ENCODE measurements at regions not wholly inside any gene's neighbourhood (a gene's known extent, or its start where the extent isn't known, plus 50 kb on each side); places are given as distances from the start of the nearest gene placed in this dataset.

DNA sequence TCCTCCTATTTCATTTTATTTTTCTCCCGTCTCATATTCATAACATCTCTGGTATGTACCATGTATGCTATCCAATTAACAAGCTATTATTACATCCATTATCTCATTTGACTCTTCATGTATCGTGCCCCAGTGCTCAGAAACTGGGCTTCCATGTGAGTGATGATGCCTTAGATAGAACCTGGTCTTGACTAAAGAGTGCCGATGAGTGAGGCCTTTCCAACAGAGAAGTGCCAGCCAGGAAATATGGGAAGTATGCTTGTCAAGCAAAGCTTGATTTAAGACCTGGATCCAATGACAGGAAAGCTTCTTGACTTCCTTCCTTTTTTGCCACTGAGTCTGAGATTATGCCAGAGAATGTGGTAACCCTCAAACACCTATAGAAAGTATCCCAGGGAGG lies 371.7 kb upstream of the FGF13 start:
- Histone ChIP-seq H3K4me1 (ENCODE audit: control insufficient read depth, insufficient read depth, low read length, poor library complexity, severe bottlenecking) (no peaks in the 10 kb centered on the region), H3K9me3 (ENCODE audit: control insufficient read depth in 2 of 2, low read length in 2 of 2) (no peaks in the 10 kb centered on the region), H3K27ac (ENCODE audit: insufficient read depth, low read length, poor library complexity, severe bottlenecking) (no peak overlapping the region), H3K27me3 (ENCODE audit: control insufficient read depth, insufficient read depth, low read length) (no peaks in the 10 kb centered on the region), H3K36me3 (ENCODE audit: control insufficient read depth, insufficient read depth, low read length) (no peaks in the 10 kb centered on the region), H3K4me3 (ENCODE audit: low read depth, low read length) (no peak overlapping the region)
- Mint-ChIP-seq H3K4me1 (no peaks in the 10 kb centered on the region), H3K27ac (no peak overlapping the region), H3K4me3 (no peak overlapping the region), H3K36me3 (no peaks in the 10 kb centered on the region), H3K27me3 (no peaks in the 10 kb centered on the region), H3K9me3 (no peaks in the 10 kb centered on the region)
- ATAC-seq (ENCODE audit: low read depth in 2 of 2), result no peak
- no peak for DNase-seq

GRCh38 chrX:139081965-139082364 lies 370.4 kb upstream of the FGF13 start:
- Mint-ChIP-seq H3K9me3 (no peaks in the 10 kb centered on the region), H3K27me3 (no peaks in the 10 kb centered on the region), H3K27ac (no peak overlapping the region), H3K4me3 (no peak overlapping the region), H3K4me1 (no peaks in the 10 kb centered on the region), H3K36me3 (no peaks in the 10 kb centered on the region)
- Histone ChIP-seq H3K9me3 (ENCODE audit: control insufficient read depth in 2 of 2, low read length in 2 of 2) (no peaks in the 10 kb centered on the region), H3K4me1 (ENCODE audit: control insufficient read depth, insufficient read depth, low read length, poor library complexity, severe bottlenecking) (no peaks in the 10 kb centered on the region), H3K36me3 (ENCODE audit: control insufficient read depth, insufficient read depth, low read length) (no peaks in the 10 kb centered on the region), H3K27ac (ENCODE audit: insufficient read depth, low read length, poor library complexity, severe bottlenecking) (no peak overlapping the region), H3K4me3 (ENCODE audit: low read depth, low read length) (no peak overlapping the region), H3K27me3 (ENCODE audit: control insufficient read depth, insufficient read depth, low read length) (no peaks in the 10 kb centered on the region)
- ATAC-seq (ENCODE audit: low read depth in 2 of 2) (no peak), DNase-seq (no peak)

DNA sequence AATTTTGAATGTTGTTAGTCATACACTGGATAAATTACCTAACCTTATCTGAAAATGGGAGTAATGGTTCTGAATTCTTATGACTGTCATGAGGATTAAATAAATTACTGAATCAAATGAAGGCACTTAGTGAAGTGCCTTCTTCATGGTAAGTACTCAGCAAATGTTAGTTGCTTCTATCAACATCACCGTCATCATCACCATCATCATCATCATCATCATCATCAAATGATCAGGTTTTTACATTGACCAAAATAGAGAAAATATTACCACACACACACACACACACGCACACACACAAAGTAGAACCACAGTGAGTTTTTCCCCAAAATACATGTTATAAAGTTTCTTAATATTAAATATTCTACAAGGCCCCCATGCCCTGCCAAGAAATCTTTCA lies 368.3 kb upstream of the FGF13 start:
- Histone ChIP-seq H3K27me3 (ENCODE audit: control insufficient read depth, insufficient read depth, low read length) (no peaks in the 10 kb centered on the region), H3K36me3 (ENCODE audit: control insufficient read depth, insufficient read depth, low read length) (no peaks in the 10 kb centered on the region), H3K9me3 (ENCODE audit: control insufficient read depth in 2 of 2, low read length in 2 of 2) (no peaks in the 10 kb centered on the region), H3K4me3 (ENCODE audit: low read depth, low read length) (no peak overlapping the region), H3K27ac (ENCODE audit: insufficient read depth, low read length, poor library complexity, severe bottlenecking) (no peak overlapping the region), H3K4me1 (ENCODE audit: control insufficient read depth, insufficient read depth, low read length, poor library complexity, severe bottlenecking) (no peaks in the 10 kb centered on the region)
- ATAC-seq (ENCODE audit: low read depth in 2 of 2) (no peak), DNase-seq (no peak)
- H3K4me1 Mint-ChIP-seq, result no peaks in the 10 kb centered on the region
- no peaks in the 10 kb centered on the region for H3K36me3 Mint-ChIP-seq
- no peak overlapping the region for H3K27ac Mint-ChIP-seq
- no peak overlapping the region for H3K4me3 Mint-ChIP-seq
- H3K9me3 Mint-ChIP-seq, result peaks cover 0 to under 1% (median 0%) of the 10 kb centered on the region in 7 donors
- no peaks in the 10 kb centered on the region for H3K27me3 Mint-ChIP-seq

DNA sequence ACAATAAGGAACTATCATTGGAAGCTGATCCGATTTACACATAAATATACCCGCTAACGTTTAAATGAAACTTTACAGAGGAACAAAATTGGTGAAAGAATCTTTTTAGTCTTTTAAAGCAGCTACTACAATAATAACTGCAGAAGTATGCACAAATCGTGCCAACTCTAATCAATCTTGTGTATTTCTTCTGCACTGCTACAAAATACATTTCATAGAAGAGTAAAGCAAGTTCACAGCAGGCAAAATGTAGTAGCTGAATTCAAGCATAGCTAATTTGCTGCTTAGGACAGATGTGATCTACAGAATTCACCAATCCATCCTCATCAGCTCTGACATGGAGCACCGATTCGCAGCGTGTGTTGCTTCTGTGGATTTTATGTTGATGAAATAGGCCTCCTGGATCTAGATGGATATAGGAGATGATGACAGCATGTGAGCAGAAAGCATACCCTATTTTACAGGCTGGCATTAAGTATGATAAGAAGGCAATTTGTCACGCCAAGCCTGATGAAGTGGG lies 367.3 kb upstream of the FGF13 start:
- Mint-ChIP-seq H3K4me1 (no peaks in the 10 kb centered on the region), H3K4me3 (no peak overlapping the region), H3K27me3 (no peaks in the 10 kb centered on the region), H3K36me3 (no peaks in the 10 kb centered on the region), H3K9me3 (peaks cover 0 to 3% (median 0%) of the 10 kb centered on the region in 7 donors), H3K27ac (no peak overlapping the region)
- ATAC-seq (ENCODE audit: low read depth in 2 of 2) (no peak), DNase-seq (no peak)
- Histone ChIP-seq H3K27ac (ENCODE audit: insufficient read depth, low read length, poor library complexity, severe bottlenecking) (no peak overlapping the region), H3K4me3 (ENCODE audit: low read depth, low read length) (no peak overlapping the region), H3K36me3 (ENCODE audit: control insufficient read depth, insufficient read depth, low read length) (no peaks in the 10 kb centered on the region), H3K9me3 (ENCODE audit: control insufficient read depth in 2 of 2, low read length in 2 of 2) (no peaks in the 10 kb centered on the region), H3K4me1 (ENCODE audit: control insufficient read depth, insufficient read depth, low read length, poor library complexity, severe bottlenecking) (no peaks in the 10 kb centered on the region), H3K27me3 (ENCODE audit: control insufficient read depth, insufficient read depth, low read length) (no peaks in the 10 kb centered on the region)

- Mint-ChIP-seq H3K36me3 (no peaks in the 10 kb centered on the region), H3K4me1 (no peaks in the 10 kb centered on the region), H3K27ac (no peak overlapping the region), H3K4me3 (no peak overlapping the region), H3K9me3 (peaks cover 0 to 3% (median 0%) of the 10 kb centered on the region in 7 donors), H3K27me3 (no peaks in the 10 kb centered on the region)
- no peaks in the 10 kb centered on the region for H3K27me3 ChIP-seq (ENCODE audit: control insufficient read depth, insufficient read depth, low read length)
- H3K36me3 ChIP-seq (ENCODE audit: control insufficient read depth, insufficient read depth, low read length), result no peaks in the 10 kb centered on the region
- ATAC-seq (ENCODE audit: low read depth in 2 of 2) (no peak), DNase-seq (no peak)
- no peaks in the 10 kb centered on the region for H3K4me1 ChIP-seq (ENCODE audit: control insufficient read depth, insufficient read depth, low read length, poor library complexity, severe bottlenecking)
- H3K27ac ChIP-seq (ENCODE audit: insufficient read depth, low read length, poor library complexity, severe bottlenecking), result no peak overlapping the region
- no peaks in the 10 kb centered on the region for H3K9me3 ChIP-seq (ENCODE audit: control insufficient read depth in 2 of 2, low read length in 2 of 2)
- H3K4me3 ChIP-seq (ENCODE audit: low read depth, low read length), result no peak overlapping the region
These were observed 366.8 kb upstream of the FGF13 start for GRCh38 chrX:139078342-139078741.

DNA sequence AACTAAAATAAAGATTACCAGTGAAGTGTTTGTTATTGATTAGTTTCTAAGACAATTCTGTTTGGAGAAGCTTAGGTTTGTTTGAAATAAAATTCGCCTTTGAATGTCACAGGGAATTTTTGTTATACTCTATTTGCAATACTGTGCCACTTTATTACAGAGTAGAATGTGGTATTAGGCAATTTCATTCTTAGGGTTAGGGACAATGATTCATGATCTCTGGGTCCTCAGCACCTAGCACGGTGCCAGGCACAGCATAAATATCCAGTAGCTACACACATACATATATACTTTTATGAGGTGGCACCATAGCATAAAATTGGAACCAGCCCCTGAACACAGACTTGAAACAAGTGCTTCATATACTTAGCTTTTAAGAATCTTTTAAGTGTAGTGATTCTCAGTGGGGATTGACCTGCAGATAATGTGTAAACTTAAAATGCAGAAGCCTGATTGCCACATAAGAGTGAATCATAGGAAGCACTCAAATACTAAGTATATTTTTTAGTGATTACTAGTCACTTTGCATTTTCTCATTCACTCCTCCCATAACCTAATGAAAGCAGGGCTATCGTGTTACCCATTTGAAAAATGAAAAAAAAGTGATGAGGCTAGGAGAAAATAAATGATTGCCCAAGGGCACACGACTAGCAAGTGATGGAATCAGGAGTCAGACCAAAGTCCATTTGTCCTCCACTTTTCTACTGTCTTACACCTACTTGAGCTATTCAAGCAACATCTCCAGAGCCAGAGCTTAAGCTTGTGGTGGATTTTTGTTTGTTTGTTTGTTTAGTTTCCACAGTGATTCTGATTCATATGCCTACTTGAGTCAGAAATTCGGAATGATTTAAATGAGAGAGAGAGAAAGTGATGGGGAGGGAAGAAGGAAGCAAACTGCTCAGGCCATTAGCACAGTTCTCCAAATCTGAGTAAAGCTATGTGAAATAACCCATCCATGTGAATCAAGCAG lies 366.0 kb upstream of the FGF13 start:
- Histone ChIP-seq H3K4me3 (ENCODE audit: low read depth, low read length) (no peak overlapping the region), H3K9me3 (ENCODE audit: control insufficient read depth in 2 of 2, low read length in 2 of 2) (no peaks in the 10 kb centered on the region), H3K27ac (ENCODE audit: insufficient read depth, low read length, poor library complexity, severe bottlenecking) (no peak overlapping the region), H3K36me3 (ENCODE audit: control insufficient read depth, insufficient read depth, low read length) (no peaks in the 10 kb centered on the region), H3K4me1 (ENCODE audit: control insufficient read depth, insufficient read depth, low read length, poor library complexity, severe bottlenecking) (no peaks in the 10 kb centered on the region), H3K27me3 (ENCODE audit: control insufficient read depth, insufficient read depth, low read length) (no peaks in the 10 kb centered on the region)
- ATAC-seq (ENCODE audit: low read depth in 2 of 2), result no peak
- H3K36me3 Mint-ChIP-seq, result no peaks in the 10 kb centered on the region
- no peaks in the 10 kb centered on the region for H3K4me1 Mint-ChIP-seq
- no peak overlapping the region for H3K27ac Mint-ChIP-seq
- H3K9me3 Mint-ChIP-seq, result peaks cover 0 to 3% (median 0%) of the 10 kb centered on the region in 7 donors
- DNase-seq, result no peak
- H3K27me3 Mint-ChIP-seq, result no peaks in the 10 kb centered on the region
- H3K4me3 Mint-ChIP-seq, result no peak overlapping the region

DNA sequence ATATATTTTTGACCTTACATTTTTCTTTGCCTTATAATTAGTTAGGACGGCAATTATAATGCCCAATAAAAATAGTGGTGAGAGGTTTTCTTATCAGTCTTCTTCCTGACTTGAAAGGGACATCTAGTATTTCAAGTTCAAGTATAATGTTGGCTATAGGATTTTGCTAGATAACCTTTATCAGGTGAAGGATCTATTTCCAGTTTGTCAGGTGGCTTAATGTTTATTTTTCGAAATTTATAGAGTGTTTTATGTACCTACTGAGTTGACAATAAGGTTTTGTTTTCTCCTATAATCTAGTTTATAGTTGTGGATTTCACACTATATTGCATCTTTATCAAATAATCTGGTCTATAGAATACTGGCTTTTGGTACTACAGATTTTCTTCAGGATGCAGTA lies 351.8 kb upstream of the FGF13 start:
- H3K27ac ChIP-seq (ENCODE audit: insufficient read depth, low read length, poor library complexity, severe bottlenecking), result no peak overlapping the region
- H3K9me3 ChIP-seq (ENCODE audit: control insufficient read depth in 2 of 2, low read length in 2 of 2), result no peaks in the 10 kb centered on the region
- H3K4me3 ChIP-seq (ENCODE audit: low read depth, low read length), result no peak overlapping the region
- Mint-ChIP-seq H3K27ac (no peak overlapping the region), H3K27me3 (no peaks in the 10 kb centered on the region), H3K9me3 (peaks cover 0 to 8% (median 2%) of the 10 kb centered on the region in 7 donors), H3K4me3 (no peak overlapping the region), H3K4me1 (no peaks in the 10 kb centered on the region), H3K36me3 (no peaks in the 10 kb centered on the region)
- DNase-seq, result no peak
- no peaks in the 10 kb centered on the region for H3K36me3 ChIP-seq (ENCODE audit: control insufficient read depth, insufficient read depth, low read length)
- H3K4me1 ChIP-seq (ENCODE audit: control insufficient read depth, insufficient read depth, low read length, poor library complexity, severe bottlenecking), result no peaks in the 10 kb centered on the region
- no peak for ATAC-seq (ENCODE audit: low read depth in 2 of 2)
- no peaks in the 10 kb centered on the region for H3K27me3 ChIP-seq (ENCODE audit: control insufficient read depth, insufficient read depth, low read length)

Measured in CD4-positive, CD25-positive, alpha-beta regulatory T cell (primary cell).